ENCODE measurements at regions not wholly inside any gene's neighbourhood (a gene's known extent, or its start where the extent isn't known, plus 50 kb on each side); places are given as distances from the start of the nearest gene placed in this dataset.

DNA sequence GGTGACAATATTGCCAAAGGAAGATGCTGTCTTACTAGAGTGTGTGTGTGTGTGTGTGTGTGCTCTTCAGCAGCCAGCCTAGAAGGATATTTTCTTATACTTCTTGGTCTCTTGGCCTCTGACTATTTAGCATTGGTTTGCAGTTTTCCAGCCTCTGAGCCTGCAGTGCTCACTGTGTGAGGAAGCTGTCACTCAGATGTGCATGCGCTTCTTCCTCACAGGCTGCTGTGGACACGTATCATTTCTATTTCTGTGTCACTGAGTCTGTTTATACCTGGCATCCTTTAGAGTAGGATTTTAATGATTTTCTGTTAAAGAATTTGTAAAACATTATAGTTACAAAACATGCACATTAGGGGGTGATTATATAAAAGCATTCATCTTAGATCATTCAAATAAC, 83.3 kb downstream of the ALDH8A1 start:
- no peaks in the 10 kb centered on the region for H3K4me1 ChIP-seq
- no peak for DNase-seq
- intact Hi-C loops (cut with DNase I; ENCODE audit: low total_unique reads): no loop called here
- H3K36me3 ChIP-seq: no peaks in the 10 kb centered on the region
- WGBS, 5 donors: 74 to 89% (median 79%) methylated on average over 2 of the region's 2 CpGs
- H3K27me3 ChIP-seq: no peaks in the 10 kb centered on the region
- no peak overlapping the region for H3K4me3 ChIP-seq
- H3K27ac ChIP-seq: no peak overlapping the region
- TF ChIP-seq POLR2AphosphoS5 (IDR thresholded peaks at IDR 0.05) (no peak), EP300 (IDR thresholded peaks at IDR 0.05) (no peak), POLR2A (IDR thresholded peaks at IDR 0.05) (no peak)
- TF ChIP-seq, protein P1, sequence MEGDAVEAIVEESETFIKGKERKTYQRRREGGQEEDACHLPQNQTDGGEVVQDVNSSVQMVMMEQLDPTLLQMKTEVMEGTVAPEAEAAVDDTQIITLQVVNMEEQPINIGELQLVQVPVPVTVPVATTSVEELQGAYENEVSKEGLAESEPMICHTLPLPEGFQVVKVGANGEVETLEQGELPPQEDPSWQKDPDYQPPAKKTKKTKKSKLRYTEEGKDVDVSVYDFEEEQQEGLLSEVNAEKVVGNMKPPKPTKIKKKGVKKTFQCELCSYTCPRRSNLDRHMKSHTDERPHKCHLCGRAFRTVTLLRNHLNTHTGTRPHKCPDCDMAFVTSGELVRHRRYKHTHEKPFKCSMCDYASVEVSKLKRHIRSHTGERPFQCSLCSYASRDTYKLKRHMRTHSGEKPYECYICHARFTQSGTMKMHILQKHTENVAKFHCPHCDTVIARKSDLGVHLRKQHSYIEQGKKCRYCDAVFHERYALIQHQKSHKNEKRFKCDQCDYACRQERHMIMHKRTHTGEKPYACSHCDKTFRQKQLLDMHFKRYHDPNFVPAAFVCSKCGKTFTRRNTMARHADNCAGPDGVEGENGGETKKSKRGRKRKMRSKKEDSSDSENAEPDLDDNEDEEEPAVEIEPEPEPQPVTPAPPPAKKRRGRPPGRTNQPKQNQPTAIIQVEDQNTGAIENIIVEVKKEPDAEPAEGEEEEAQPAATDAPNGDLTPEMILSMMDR (IDR thresholded peaks at IDR 0.05): no peak
- no peaks in the 10 kb centered on the region for H3K9me3 ChIP-seq

DNA sequence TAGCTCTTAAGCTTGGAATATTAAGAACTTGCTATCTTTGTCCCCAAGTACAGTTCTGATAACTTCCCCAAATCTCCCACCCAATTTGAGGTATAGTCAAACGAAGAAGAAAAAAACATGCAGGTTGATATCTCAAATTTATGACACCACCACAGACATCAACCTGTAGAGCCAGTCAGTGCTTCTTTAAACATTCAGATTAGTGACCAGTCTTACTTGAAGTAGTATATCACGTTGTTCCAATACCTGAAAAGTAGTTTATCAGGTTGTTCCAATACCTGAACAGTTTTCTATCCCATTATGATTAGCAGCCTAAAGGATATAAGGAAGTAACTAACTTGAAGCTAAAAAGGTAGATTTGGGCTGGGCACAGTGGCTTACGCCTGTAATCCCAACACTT, 85.3 kb downstream of the ALDH8A1 start:
- Histone ChIP-seq H3K4me3 (no peak overlapping the region), H3K27ac (no peak overlapping the region), H3K9me3 (no peaks in the 10 kb centered on the region), H3K4me1 (no peaks in the 10 kb centered on the region), H3K36me3 (no peaks in the 10 kb centered on the region), H3K27me3 (no peaks in the 10 kb centered on the region)
- intact Hi-C loops (cut with DNase I; ENCODE audit: low total_unique reads): no loop called here
- TF ChIP-seq POLR2A (IDR thresholded peaks at IDR 0.05) (no peak), POLR2AphosphoS5 (IDR thresholded peaks at IDR 0.05) (no peak), EP300 (IDR thresholded peaks at IDR 0.05) (no peak)
- TF ChIP-seq, protein P1 (IDR thresholded peaks at IDR 0.05): no peak
- DNase-seq: no peak
- WGBS, 5 donors: 52 to 65% (median 62%) methylated on average over 3 of the region's 3 CpGs

DNA sequence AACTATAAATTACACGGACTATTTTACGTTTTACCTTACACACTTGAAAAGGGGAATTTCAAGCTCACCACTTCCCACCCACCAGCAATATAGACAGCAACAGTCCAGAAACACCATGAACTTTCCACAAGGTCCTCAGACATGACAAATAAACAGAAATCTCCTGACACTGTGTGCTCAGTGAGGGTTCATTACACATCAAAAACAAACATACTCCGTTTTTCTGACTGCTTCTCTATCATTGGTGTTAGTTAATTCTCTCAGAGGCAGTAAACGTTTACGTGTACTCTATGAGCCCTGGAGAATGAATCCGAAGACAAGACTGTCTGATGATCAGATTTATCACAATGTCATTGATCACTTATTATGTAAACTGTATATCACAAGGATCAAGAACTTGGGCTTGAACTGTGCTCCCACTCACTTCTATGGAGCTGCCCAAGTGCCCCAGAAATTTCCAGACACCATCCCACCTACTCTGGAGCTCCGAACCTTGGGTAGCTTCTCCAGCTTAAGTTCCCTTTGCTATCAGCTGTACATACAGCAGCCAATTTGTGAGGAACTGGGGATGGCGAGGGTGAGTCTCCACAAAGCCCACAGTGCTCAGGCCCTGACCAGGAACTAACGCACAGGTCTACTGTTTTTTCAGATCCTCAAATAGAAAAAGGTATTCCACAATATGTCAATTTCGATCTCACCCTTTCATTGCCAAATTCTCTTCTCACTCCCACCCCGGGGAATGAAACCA, 86.0 kb downstream of the ALDH8A1 start:
- Histone ChIP-seq H3K4me3 (no peak overlapping the region), H3K27ac (no peak overlapping the region), H3K27me3 (no peaks in the 10 kb centered on the region), H3K4me1 (no peaks in the 10 kb centered on the region), H3K36me3 (no peaks in the 10 kb centered on the region), H3K9me3 (no peaks in the 10 kb centered on the region)
- TF ChIP-seq POLR2A (IDR thresholded peaks at IDR 0.05) (no peak), POLR2AphosphoS5 (IDR thresholded peaks at IDR 0.05) (no peak), EP300 (IDR thresholded peaks at IDR 0.05) (no peak)
- TF ChIP-seq, protein P1 (IDR thresholded peaks at IDR 0.05): no peak
- WGBS, 5 donors: 64 to 78% (median 70%) methylated on average over 11 of the region's 11 CpGs
- DNase-seq: no peak
- intact Hi-C loops (cut with DNase I; ENCODE audit: low total_unique reads): no loop called here

DNA sequence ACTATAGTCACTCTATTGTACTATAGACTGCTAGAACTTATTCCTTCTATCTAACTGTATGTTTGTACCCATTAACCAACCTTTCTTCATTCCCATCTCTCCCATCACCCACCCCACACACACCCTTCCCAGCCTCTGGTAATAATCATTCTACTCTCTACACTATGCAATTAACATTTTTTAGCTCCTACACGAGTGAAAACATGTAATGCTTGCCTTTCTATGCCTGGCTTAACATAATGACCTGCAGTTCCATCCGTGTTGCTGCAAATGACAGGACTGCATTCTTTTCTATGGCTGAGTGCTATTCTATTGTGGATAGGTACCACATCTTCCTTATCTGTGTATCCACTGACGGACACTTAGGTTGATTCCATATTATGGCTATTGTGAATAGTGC, 95.5 kb downstream of the ALDH8A1 start:
- Histone ChIP-seq H3K36me3 (no peaks in the 10 kb centered on the region), H3K9me3 (no peaks in the 10 kb centered on the region), H3K27ac (no peak overlapping the region), H3K4me1 (no peaks in the 10 kb centered on the region), H3K27me3 (no peaks in the 10 kb centered on the region), H3K4me3 (no peak overlapping the region)
- intact Hi-C loops (cut with DNase I; ENCODE audit: low total_unique reads): no loop called here
- WGBS, 5 donors: 62 to 86% (median 77%) methylated on average over 3 of the region's 3 CpGs
- TF ChIP-seq EP300 (IDR thresholded peaks at IDR 0.05) (no peak), POLR2A (IDR thresholded peaks at IDR 0.05) (no peak), POLR2AphosphoS5 (IDR thresholded peaks at IDR 0.05) (no peak)
- TF ChIP-seq, protein P1 (IDR thresholded peaks at IDR 0.05): no peak
- no peak for DNase-seq
